B cell (primary cell): ENCODE measurements at regions not wholly inside any gene's neighbourhood (a gene's known extent, or its start where the extent isn't known, plus 50 kb on each side); places are given as distances from the start of the nearest gene placed in this dataset.

Source experiments
- CTCF ChIP-seq: fragments of 200-600 bp; IDR thresholded peaks from one replicate; pipeline ENCODE4 v1.8.0; 2022; ENCODE audit warnings: antibody characterized with exemption, mild to moderate bottlenecking
- EZH2 ChIP-seq: IDR thresholded peaks from 2 replicates; pipeline ENCODE4 v1.6.1; 2012; ENCODE audit warnings: borderline replicate concordance, low read depth, mild to moderate bottlenecking, moderate library complexity, low read length; ENCODE audit not compliant: insufficient read depth, poor library complexity, severe bottlenecking

- no peak for TF ChIP-seq CTCF
- no peak for TF ChIP-seq EZH2
Observed at GRCh38 chr3:147934451-147935180, 525.5 kb downstream of the ZIC1 start.
